GM21528 (cell line): ENCODE measurements at regions not wholly inside any gene's neighbourhood (a gene's known extent, or its start where the extent isn't known, plus 50 kb on each side); places are given as distances from the start of the nearest gene placed in this dataset.
"Not testable (repeated sequence)": the region's sequence is repeated elsewhere in the genome, so short reads cannot be mapped to it uniquely, and the experiment has no call there.

Experiments used
- ATAC-seq: cut with Tn5 transposase; IDR thresholded peaks from one replicate; pipeline ENCODE4 v1.9.1; 2021; ENCODE audit warnings: mild to moderate bottlenecking, moderate library complexity; ENCODE audit not compliant: unreplicated experiment, low FRiP score

- no peak for ATAC-seq
Observed at GRCh38 chrY:7731651-7732050, 820.1 kb upstream of the AMELY start.

GRCh38 chrY:7730664-7731063, 819.1 kb upstream of the AMELY start:
- ATAC-seq: no peak

- ATAC-seq: no peak
Observed at GRCh38 chrY:7730071-7730470, 818.5 kb upstream of the AMELY start.

- ATAC-seq: no peak
Observed at GRCh38 chrY:7729318-7730011, 817.9 kb upstream of the AMELY start.

GRCh38 chrY:7728935-7729317, 817.4 kb upstream of the AMELY start:
- no peak for ATAC-seq

GRCh38 chrY:7725791-7726460, 814.4 kb upstream of the AMELY start:
- ATAC-seq: no peak

- peak; percentile 82 for ATAC-seq
Observed at GRCh38 chrY:7723991-7724632, 812.6 kb upstream of the AMELY start.

- ATAC-seq: no peak
Observed at GRCh38 chrY:7723127-7723526, 811.6 kb upstream of the AMELY start.

- peak; percentile 49 for ATAC-seq
Observed at GRCh38 chrY:7722566-7722965, 811.0 kb upstream of the AMELY start.

GRCh38 chrY:7720974-7721373, 809.4 kb upstream of the AMELY start:
- ATAC-seq: no peak

- no peak for ATAC-seq
Observed at GRCh38 chrY:7719271-7719670, 807.7 kb upstream of the AMELY start.

GRCh38 chrY:7718626-7719025, 807.1 kb upstream of the AMELY start:
- no peak for ATAC-seq

- ATAC-seq: no peak
Observed at GRCh38 chrY:7718126-7718525, 806.6 kb upstream of the AMELY start.

- ATAC-seq: no peak
Observed at GRCh38 chrY:7714426-7714825, 802.9 kb upstream of the AMELY start.

- not testable (repeated sequence) for ATAC-seq
Observed at GRCh38 chrY:7713738-7714137, 802.2 kb upstream of the AMELY start.

- ATAC-seq: no peak
Observed at GRCh38 chrY:7712289-7712688, 800.7 kb upstream of the AMELY start.

- no peak for ATAC-seq
Observed at GRCh38 chrY:7703578-7704140, 792.1 kb upstream of the AMELY start.

- no peak for ATAC-seq
Observed at GRCh38 chrY:7702481-7702880, 790.9 kb upstream of the AMELY start.

GRCh38 chrY:7701676-7702075, 790.1 kb upstream of the AMELY start:
- no peak for ATAC-seq

GRCh38 chrY:7697506-7697905, 786.0 kb upstream of the AMELY start:
- no peak for ATAC-seq

- no peak for ATAC-seq
Observed at GRCh38 chrY:7692701-7693100, 781.1 kb upstream of the AMELY start.

GRCh38 chrY:7687086-7687485, 775.5 kb upstream of the AMELY start:
- no peak for ATAC-seq
